HG03565 (cell line): ENCODE measurements at regions not wholly inside any gene's neighbourhood (a gene's known extent, or its start where the extent isn't known, plus 50 kb on each side); places are given as distances from the start of the nearest gene placed in this dataset.

Experiments
- ATAC-seq: cut with Tn5 transposase; IDR thresholded peaks from one replicate; pipeline ENCODE4 v1.9.1; 2021; ENCODE audit warnings: mild to moderate bottlenecking, moderate library complexity; ENCODE audit not compliant: unreplicated experiment

DNA sequence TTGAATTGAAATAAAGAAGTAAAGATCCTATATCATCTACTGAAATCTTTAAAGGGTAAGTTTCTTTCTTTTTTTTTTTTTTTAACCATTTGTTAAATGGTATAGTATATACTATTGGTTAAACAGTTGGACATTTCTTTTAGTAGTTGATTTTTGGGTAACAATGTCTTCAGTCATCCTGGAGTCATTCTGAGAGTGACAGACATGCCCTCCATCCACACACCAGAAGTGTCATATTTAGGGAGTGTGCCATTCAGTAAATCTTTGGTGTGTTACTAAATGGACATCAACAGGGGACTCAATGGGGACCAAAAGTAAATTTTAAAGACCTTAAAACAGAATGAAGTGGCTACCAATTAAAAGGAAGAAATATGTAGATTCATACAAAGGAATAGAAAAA lies 50.8 kb upstream of the SLC39A10 start:
- ATAC-seq, result no peak

GRCh38 chr2:195604706-195605105 lies 52.3 kb upstream of the SLC39A10 start:
- ATAC-seq, result no peak

DNA sequence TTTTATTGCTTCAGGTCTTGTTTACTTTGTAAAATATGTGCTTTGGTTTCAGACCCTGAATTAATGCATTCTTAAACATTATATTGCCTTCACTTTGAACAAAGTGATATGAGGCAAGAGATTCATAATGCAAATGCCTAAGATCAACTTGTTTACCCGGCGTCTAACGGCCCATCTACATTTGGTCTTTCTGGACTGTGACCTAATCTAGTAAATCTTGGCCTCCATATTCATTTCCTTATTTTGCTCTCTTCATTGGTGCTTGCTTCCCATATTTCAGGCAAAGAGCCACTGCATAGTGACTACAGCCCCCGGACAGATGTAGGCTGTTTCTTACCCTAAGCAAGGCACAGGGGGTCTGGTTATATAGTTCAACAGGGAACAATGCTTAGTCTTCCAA lies 53.0 kb upstream of the SLC39A10 start:
- no peak for ATAC-seq

DNA sequence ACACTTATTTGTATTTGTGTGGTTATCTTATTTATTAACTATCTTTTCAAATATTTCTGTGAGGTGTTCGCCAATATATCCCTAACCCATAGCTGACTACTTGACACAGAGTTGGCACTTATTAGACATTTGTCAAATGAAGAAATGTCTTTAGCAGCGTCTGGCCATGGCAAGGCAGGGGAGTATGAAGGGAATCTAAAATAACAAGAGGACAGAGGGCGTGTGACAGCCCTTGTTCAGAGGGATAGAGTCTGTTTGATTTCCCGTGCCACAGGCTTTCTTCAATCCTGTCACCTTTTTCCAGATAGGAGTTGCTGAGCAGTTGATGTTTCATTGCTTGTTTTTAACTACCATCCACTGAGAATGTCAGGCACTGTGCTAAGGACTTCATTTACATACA lies 53.6 kb upstream of the SLC39A10 start:
- ATAC-seq, result no peak

GRCh38 chr2:195602687-195603086 lies 54.3 kb upstream of the SLC39A10 start:
- no peak for ATAC-seq

- no peak for ATAC-seq
Observed at GRCh38 chr2:195601361-195601760, 55.7 kb upstream of the SLC39A10 start.

DNA sequence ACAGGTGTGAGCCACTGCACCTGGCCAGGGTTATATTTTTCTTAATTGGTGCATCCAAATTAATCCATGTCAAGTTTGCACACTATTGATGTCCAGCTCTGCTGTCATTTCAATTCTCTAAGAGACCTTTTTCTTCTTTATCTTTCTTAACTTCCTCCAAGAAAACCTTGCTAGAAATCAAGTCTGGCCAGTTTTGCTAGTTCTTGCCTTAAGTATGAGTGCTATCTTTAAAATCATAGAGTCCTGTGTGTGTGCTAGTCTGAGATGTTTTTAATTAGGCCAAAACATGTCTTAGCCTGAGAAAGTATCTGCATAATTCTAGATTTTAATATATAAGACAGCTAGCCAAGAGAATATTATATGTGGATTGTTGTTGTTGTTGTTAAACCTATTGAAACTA lies 56.2 kb upstream of the SLC39A10 start:
- no peak for ATAC-seq

GRCh38 chr2:195596840-195597239 lies 60.2 kb upstream of the SLC39A10 start:
- ATAC-seq, result no peak

DNA sequence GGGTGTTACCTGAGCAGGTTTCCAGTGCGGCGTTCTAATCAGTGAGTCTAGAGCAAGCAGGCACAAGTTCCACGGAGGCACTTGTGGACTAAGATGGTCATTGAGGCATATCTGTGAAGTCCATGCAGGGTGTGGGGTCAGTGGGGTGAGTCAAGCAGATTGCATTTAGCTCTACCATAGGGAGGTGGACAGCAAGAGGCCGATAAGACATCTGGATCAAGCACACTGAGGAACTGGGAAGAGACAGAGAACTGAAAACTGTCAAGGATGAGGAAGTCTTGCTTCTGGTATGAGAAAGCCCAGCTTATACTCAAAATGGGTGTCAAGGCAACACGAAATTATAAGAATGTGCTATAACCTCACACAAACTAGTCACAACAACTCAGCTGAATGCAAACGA lies 61.2 kb upstream of the SLC39A10 start:
- no peak for ATAC-seq

GRCh38 chr2:195594919-195595694 lies 61.9 kb upstream of the SLC39A10 start:
- ATAC-seq, result no peak

DNA sequence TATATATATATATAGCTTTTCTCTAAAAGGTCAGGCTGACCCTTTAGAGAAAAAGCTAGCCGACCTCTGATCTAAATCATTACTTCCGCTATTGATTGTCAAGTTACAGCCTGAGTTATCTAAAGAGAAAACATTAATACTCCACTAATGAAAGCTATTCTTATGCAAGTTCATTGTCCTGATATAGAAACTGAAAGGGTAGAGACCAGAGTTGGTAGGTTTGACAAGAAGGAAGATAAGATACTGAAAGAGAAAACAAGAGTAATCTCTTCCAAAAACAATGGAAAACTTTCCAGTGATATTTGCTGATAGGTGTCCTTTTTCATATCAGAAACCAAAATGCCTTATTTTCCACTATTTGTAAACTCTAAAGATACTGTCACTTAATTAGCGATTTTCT lies 62.8 kb upstream of the SLC39A10 start:
- no peak for ATAC-seq

DNA sequence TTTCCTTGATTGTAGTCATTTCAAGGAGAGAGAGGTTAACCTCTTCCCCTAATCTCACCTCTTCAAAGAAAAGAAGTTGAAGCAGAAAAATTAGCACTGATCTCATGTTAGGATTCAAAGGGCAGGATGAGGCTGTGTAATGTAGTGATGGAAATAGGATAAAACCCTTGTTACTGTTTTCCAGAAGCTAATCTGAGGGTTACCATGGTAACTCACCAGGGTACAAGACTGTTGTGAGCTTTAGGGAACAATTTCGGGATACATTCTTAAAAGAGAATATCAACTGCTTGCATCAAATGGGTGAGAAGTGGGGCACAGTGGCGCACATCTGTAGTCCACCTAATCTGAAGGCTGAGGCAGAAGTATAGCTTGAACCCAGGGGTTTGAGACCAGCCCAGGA lies 64.9 kb upstream of the SLC39A10 start:
- ATAC-seq, result no peak

- no peak for ATAC-seq
Observed at GRCh38 chr2:195590861-195591205, 66.2 kb upstream of the SLC39A10 start.

GRCh38 chr2:195590199-195590860 lies 66.7 kb upstream of the SLC39A10 start:
- no peak for ATAC-seq

DNA sequence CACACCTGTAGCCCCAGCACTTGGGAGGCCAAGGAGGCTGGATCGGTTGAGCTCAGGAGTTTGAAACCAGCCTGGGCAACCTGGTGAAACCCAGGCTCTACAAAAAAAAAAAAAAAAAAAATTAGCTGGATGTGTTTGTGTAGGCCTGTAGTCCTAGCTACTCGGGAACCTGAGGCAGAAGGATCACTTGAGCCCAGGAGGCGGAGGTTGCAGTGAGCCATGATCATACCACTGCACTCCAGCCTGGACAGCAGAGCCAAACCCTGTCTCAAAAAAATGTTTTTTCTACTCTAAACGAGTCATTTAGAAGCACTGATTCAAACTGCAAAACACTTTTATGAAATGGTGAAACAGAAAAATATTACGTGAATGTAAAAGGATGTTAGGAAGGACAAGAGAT lies 69.1 kb upstream of the SLC39A10 start:
- no peak for ATAC-seq

GRCh38 chr2:195586062-195586714 lies 70.8 kb upstream of the SLC39A10 start:
- ATAC-seq, result no peak

GRCh38 chr2:195582188-195582587 lies 74.8 kb upstream of the SLC39A10 start:
- no peak for ATAC-seq

DNA sequence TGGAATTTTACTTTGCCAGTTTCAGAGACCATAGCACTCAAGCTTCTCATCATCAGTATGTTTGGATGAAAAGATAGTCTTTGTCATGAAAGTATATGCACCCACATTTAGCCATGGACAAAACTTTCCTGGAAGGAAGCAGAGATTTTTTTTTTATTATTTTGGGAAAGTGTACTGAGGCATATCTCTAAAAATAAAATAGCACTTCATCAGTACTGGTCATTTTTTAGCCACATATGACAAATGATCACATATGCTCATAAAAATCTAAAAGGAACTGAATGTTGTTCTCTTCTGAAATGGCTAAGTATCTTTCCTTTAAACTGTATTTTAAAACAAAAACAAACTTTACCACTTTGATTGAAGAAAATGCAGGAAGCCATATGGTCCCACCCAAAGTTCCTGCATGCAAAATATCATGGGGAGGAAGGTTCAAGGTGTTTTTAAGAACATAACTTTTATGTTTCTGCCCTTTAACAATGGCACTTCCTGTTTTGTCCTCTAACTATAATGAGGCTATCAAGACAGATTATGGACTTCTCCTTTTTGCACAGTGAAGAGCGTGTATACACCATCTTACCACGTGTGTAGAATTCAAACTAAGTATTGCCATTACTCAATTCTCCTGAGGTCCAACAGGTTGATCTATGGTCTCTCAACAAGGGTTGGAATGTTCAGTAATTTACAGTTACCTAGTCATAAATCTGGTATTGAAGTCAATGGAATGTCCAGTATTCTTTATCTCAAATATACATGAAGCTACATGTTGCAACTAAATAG lies 77.1 kb upstream of the SLC39A10 start:
- ATAC-seq, result peak; percentile 79

DNA sequence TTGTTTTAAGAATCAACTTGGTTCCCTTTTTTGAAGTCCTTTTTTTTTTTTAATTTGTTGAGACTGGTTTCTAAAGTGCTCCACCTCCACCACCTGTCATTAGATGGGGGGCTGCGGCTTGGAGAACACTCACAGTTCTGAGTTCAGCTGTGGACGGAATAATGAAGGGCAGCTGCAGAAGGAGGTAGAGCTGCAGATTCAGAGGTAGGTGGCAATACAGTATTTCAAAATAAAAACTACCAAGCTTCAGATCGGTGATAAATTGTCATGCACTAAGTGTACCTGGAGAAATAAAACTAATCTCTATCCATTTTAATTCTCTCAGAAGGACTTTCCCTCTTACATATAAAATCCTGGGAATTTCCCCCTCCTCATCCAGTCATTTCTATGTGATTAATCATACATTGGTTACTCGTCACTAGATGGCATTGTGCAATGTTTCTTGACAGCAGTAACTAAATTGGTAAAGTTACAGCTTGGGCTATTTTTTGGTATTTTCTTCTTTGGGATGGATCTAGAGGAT lies 81.1 kb upstream of the SLC39A10 start:
- peak; percentile 42 for ATAC-seq

DNA sequence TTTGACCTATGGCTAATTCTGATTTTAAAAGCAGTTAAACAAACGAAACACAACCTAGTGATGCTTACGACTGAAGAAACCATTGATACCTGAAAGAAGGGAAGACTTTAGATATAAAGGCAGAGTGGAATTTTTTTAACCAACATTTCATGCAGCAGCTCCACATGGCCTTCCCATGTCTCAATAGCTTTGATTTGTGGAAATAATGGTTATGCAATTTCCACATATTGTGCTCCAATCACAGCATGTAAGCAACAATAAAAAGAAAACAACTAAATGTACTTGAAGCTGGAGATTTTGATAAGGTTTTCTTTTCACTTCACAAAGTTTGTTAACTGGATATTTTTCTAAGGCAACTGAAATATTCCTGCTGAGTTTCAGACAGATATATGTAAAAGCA lies 82.0 kb upstream of the SLC39A10 start:
- no peak for ATAC-seq

DNA sequence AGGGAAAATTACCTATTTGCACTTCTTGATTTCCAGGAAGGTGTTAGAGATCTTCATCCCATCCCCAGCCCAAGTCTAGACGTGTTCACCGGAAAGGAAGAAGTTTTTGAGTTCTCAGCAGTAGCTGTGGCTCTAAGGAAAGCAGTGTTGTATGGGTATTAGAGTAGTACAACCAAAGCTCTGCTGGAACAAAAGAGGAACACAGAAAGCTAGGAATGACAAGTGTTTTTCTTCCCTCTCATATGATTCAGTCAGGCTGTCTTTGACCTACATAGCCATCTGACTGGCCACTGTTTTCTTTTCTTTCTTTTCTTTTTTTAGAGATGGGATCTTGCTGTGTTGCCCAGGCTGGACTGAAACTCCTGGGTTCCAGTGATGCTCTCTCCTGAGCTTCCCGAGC lies 82.7 kb upstream of the SLC39A10 start:
- ATAC-seq, result no peak
